ENCODE measurements at regions not wholly inside any gene's neighbourhood (a gene's known extent, or its start where the extent isn't known, plus 50 kb on each side); places are given as distances from the start of the nearest gene placed in this dataset.

DNA sequence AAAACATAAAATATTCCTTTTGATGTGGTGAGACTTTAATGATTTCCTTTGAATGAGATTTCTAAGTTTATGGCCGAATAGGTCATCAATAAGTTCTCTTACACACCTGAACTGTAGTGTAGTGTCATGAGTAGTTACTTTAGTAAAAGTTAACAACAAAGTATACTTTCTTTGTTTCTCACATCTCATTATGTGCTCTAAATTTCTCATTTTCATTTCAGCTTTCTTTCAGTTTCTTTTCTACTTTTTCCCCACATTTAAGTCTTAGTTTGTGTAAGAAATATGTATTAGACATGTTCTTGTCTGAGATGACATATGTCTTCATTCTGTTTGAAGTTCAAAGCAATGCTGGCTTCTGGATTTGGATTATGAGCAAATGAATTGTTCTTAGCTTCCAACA, 348.1 kb downstream of the ANKRD7 start:
- TF ChIP-seq POLR2AphosphoS5 (IDR thresholded peaks at IDR 0.05; ENCODE audit: insufficient read depth in 1 of 2, low read depth in 1 of 2), result no peak
- TF ChIP-seq POLR2A (IDR thresholded peaks at IDR 0.05), result no peak
- TF ChIP-seq, protein P1, sequence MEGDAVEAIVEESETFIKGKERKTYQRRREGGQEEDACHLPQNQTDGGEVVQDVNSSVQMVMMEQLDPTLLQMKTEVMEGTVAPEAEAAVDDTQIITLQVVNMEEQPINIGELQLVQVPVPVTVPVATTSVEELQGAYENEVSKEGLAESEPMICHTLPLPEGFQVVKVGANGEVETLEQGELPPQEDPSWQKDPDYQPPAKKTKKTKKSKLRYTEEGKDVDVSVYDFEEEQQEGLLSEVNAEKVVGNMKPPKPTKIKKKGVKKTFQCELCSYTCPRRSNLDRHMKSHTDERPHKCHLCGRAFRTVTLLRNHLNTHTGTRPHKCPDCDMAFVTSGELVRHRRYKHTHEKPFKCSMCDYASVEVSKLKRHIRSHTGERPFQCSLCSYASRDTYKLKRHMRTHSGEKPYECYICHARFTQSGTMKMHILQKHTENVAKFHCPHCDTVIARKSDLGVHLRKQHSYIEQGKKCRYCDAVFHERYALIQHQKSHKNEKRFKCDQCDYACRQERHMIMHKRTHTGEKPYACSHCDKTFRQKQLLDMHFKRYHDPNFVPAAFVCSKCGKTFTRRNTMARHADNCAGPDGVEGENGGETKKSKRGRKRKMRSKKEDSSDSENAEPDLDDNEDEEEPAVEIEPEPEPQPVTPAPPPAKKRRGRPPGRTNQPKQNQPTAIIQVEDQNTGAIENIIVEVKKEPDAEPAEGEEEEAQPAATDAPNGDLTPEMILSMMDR (IDR thresholded peaks at IDR 0.05), result no peak

All from vagina (tissue), 2 donors.